ENCODE measurements at regions not wholly inside any gene's neighbourhood (a gene's known extent, or its start where the extent isn't known, plus 50 kb on each side); places are given as distances from the start of the nearest gene placed in this dataset.

GRCh38 chr5:68730220-68730978 is 363.4 kb upstream of the SLC30A5 start:
- peak; percentile 58; the same call in 1 of the 3 replicates for ATAC-seq (ENCODE audit: low read depth)
- no peak for TF ChIP-seq CTCF (IDR thresholded peaks at IDR 0.05; ENCODE audit: poor library complexity, severe bottlenecking)
- Histone ChIP-seq H3K4me3 (ENCODE audit: severe bottlenecking) (no peak overlapping the region), H3K9me3 (ENCODE audit: severe bottlenecking) (no peaks in the 10 kb centered on the region), H3K27me3 (ENCODE audit: insufficient read depth, poor library complexity, severe bottlenecking) (no peaks in the 10 kb centered on the region), H3K27ac (ENCODE audit: poor library complexity, severe bottlenecking) (no peak overlapping the region), H3K36me3 (ENCODE audit: low read depth) (no peaks in the 10 kb centered on the region), H3K4me1 (ENCODE audit: insufficient read depth, poor library complexity, severe bottlenecking) (no peaks in the 10 kb centered on the region)
- DNase-seq (ENCODE audit: low spot score), result no peak

GRCh38 chr5:68730979-68731654 is 362.7 kb upstream of the SLC30A5 start:
- no peaks in the 10 kb centered on the region for H3K9me3 ChIP-seq (ENCODE audit: severe bottlenecking)
- no peak for DNase-seq (ENCODE audit: low spot score)
- H3K27ac ChIP-seq (ENCODE audit: poor library complexity, severe bottlenecking), result no peak overlapping the region
- no peak for ATAC-seq (ENCODE audit: low read depth)
- no peaks in the 10 kb centered on the region for H3K36me3 ChIP-seq (ENCODE audit: low read depth)
- TF ChIP-seq CTCF (IDR thresholded peaks at IDR 0.05; ENCODE audit: poor library complexity, severe bottlenecking), result no peak
- no peaks in the 10 kb centered on the region for H3K27me3 ChIP-seq (ENCODE audit: insufficient read depth, poor library complexity, severe bottlenecking)
- H3K4me1 ChIP-seq (ENCODE audit: insufficient read depth, poor library complexity, severe bottlenecking), result no peaks in the 10 kb centered on the region
- H3K4me3 ChIP-seq (ENCODE audit: severe bottlenecking), result no peak overlapping the region

- Histone ChIP-seq H3K4me1 (ENCODE audit: insufficient read depth, poor library complexity, severe bottlenecking) (no peaks in the 10 kb centered on the region), H3K4me3 (ENCODE audit: severe bottlenecking) (no peak overlapping the region), H3K27ac (ENCODE audit: poor library complexity, severe bottlenecking) (no peak overlapping the region), H3K36me3 (ENCODE audit: low read depth) (no peaks in the 10 kb centered on the region), H3K27me3 (ENCODE audit: insufficient read depth, poor library complexity, severe bottlenecking) (no peaks in the 10 kb centered on the region), H3K9me3 (ENCODE audit: severe bottlenecking) (no peaks in the 10 kb centered on the region)
- ATAC-seq (ENCODE audit: low read depth), result no peak
- TF ChIP-seq CTCF (IDR thresholded peaks at IDR 0.05; ENCODE audit: poor library complexity, severe bottlenecking), result no peak
- no peak for DNase-seq (ENCODE audit: low spot score)
Observed at GRCh38 chr5:68732251-68732650, 361.6 kb upstream of the SLC30A5 start.

GRCh38 chr5:68734781-68735180 is 359.0 kb upstream of the SLC30A5 start:
- Histone ChIP-seq H3K4me3 (ENCODE audit: severe bottlenecking) (no peak overlapping the region), H3K27me3 (ENCODE audit: insufficient read depth, poor library complexity, severe bottlenecking) (no peaks in the 10 kb centered on the region), H3K27ac (ENCODE audit: poor library complexity, severe bottlenecking) (no peak overlapping the region), H3K4me1 (ENCODE audit: insufficient read depth, poor library complexity, severe bottlenecking) (no peaks in the 10 kb centered on the region), H3K9me3 (ENCODE audit: severe bottlenecking) (no peaks in the 10 kb centered on the region), H3K36me3 (ENCODE audit: low read depth) (no peaks in the 10 kb centered on the region)
- no peak for ATAC-seq (ENCODE audit: low read depth)
- no peak for TF ChIP-seq CTCF (IDR thresholded peaks at IDR 0.05; ENCODE audit: poor library complexity, severe bottlenecking)
- no peak for DNase-seq (ENCODE audit: low spot score)

- H3K4me3 ChIP-seq (ENCODE audit: severe bottlenecking), result no peak overlapping the region
- no peaks in the 10 kb centered on the region for H3K27me3 ChIP-seq (ENCODE audit: insufficient read depth, poor library complexity, severe bottlenecking)
- no peak for TF ChIP-seq CTCF (IDR thresholded peaks at IDR 0.05; ENCODE audit: poor library complexity, severe bottlenecking)
- H3K36me3 ChIP-seq (ENCODE audit: low read depth), result no peaks in the 10 kb centered on the region
- no peak overlapping the region for H3K27ac ChIP-seq (ENCODE audit: poor library complexity, severe bottlenecking)
- H3K4me1 ChIP-seq (ENCODE audit: insufficient read depth, poor library complexity, severe bottlenecking), result no peaks in the 10 kb centered on the region
- DNase-seq (ENCODE audit: low spot score), result peak; percentile 49
- no peak for ATAC-seq (ENCODE audit: low read depth)
- no peaks in the 10 kb centered on the region for H3K9me3 ChIP-seq (ENCODE audit: severe bottlenecking)
Observed at GRCh38 chr5:68738236-68738635, 355.6 kb upstream of the SLC30A5 start.
